Eye (tissue), 1 donor: ENCODE measurements at regions not wholly inside any gene's neighbourhood (a gene's known extent, or its start where the extent isn't known, plus 50 kb on each side); places are given as distances from the start of the nearest gene placed in this dataset.
A peak's percentile ranks its signal among the peaks of the same experiment; 100 is the strongest.
"Not testable (repeated sequence)": the region's sequence is repeated elsewhere in the genome, so short reads cannot be mapped to it uniquely, and the experiment has no call there.

Experiments used
- DNase-seq: peaks from one replicate; pipeline ENCODE4 v3.0.0-alpha.2; 2015

GRCh38 chr2:236348976-236349375, 84.8 kb upstream of the ASB18 start:
- DNase-seq, result no peak

DNA sequence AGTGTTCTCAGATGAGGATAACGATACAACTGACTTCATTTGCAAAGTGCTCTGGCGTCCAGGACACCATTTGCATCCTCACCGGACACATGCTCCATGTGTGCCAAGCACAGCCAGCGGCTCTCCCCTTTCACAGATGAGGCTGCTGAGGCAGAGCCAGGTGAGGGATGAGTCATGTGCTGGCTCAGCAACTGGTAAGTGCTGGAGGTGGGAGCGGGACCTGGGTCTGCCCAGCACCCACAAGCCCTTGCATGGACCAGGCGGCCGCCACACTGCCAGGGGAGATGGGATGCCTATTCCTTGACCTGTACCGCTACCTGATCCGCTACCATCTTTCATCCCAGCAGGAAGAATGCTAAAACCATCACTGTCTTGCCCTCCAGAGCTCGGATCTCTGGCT, 86.2 kb upstream of the ASB18 start:
- DNase-seq, result no peak

DNA sequence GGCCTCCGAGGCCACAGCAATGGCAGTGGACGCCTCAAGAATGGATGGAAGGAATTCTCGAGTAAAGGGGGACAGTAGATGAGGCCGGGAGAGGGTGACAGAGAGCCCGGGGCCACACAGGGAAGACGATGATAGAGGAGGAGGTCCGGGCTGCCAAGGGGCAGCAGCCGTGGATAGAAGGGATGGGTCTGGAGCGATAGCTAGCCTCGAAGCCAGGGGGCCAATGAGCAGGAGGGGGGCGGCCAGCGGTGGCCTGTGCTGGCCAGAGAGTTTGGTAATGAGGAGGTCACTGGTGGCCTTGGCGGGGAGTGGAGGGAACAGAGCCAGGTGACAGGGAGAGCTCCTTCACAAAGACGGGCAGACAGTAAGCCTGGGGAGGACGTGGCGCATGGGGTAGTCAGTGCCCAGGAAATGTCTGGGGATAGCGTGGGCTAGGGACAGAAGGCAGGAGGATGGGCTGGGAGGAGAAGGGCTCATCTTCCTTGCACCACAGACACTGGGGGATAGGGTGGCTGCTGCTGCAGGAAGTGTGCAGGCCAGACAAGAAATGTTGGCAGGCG, 87.8 kb upstream of the ASB18 start:
- no peak for DNase-seq

- DNase-seq, result peak; percentile 74
These were observed 88.8 kb upstream of the ASB18 start for GRCh38 chr2:236352761-236353593.

DNA sequence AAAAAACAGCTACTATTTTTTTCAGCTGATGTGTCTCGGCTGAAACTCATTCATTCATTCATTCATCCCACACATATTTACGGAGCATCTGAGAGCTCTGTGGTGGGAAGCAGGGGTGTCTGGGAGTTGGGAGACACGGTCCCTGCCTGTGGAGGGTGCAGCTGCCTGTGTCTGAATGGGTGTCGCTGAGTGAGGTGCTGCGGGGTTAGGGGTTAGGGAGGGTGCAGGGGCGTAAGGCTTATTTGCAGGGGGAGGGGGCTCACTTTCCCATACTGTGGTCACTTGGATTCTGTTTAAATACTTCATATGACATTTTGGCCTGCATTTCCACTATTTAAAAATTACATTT, 89.4 kb upstream of the ASB18 start:
- DNase-seq, result no peak

DNA sequence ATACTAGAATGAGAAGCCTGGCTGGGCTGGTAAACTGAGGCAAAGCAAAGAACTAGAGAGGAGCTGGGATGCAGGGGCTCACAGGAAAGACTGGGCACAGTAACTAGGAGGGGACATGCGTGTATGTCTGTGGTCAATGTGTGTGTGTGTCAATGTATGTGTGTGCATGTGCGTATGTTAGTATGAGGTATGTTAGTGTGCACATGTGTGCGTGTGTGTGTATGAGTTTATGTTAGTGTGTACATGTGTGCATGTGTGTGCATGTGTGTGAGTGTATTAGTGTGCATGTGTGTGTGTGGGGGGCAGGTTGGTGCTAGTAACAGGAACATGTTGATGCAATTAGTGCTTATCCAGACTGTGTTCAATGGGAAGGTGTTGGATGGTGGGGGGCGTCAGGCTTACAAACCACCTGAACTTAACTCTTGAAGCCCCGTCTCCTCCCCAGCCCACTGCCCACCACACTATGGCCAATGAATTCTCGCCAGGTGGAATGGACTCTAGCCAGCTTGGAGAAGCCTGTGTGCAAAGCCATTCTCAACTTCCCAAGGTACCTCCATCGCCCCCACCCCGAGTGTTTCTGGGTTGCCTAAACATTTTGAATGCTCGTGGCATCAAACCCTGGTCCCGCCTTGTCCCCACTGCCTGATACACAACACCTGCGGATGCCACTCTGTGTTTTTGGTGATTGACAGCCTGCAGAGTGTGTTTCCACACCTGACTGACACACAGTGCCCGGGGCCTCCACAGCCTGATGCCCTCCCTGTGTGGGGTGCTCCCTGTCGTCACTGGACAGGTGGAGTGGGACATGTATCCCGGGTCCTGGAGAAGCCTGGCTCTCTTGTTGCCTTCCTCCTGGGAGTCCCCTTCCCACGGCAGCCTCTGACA, 90.1 kb upstream of the ASB18 start:
- DNase-seq, result no peak

DNA sequence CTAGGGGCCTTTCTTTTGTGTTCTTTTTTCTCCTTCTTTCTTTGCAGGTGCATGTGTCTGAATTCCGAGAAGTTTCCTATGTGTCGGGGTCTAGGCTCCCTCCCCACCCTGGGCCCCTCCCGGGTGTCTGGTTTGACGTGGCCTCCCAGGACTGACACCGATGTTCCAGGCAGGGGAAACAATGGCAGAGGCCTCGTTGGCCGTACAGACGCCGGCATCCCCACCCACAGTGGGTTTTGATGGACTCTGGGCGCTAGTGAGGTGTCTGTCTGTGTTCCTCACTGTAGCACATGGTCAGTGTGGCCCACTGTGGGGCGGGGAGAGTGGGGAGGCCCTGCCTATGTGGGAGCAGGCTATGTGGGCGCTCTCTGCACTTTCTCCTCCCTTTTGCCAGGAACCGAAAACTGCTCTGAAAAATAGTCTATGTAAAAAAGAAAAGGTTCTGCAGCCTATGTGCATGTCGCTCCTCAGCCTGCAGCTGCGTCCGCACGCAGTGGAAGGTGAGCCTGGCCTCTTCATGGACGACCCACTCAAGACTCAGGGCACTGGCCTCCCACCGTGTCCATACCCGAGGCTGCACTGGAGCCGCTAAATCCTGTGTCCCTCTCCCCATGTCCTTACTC, 90.9 kb upstream of the ASB18 start:
- DNase-seq, result no peak

DNA sequence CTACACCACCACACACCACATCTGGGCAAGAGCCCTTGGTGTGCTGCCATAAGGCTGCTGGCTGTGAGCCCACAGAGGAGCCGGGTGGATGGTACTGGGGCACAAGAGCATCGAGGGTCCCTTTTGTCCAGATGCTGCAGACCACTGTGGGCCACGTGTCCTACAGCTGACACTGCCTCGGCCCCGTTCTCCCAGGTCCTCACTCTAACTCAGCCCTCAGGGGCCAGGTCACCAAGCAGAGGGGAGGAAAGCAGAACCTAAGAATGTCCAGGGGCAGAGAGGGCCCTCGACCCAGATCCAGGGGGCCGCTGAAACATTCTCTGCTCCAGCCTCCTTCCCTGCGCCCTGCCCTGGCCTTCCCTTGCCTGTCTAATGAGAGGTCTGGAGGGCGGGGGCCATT, 91.7 kb upstream of the ASB18 start:
- DNase-seq, result no peak

- DNase-seq, result not testable (repeated sequence)
These were observed 92.1 kb upstream of the ASB18 start for GRCh38 chr2:236356321-236356720.

DNA sequence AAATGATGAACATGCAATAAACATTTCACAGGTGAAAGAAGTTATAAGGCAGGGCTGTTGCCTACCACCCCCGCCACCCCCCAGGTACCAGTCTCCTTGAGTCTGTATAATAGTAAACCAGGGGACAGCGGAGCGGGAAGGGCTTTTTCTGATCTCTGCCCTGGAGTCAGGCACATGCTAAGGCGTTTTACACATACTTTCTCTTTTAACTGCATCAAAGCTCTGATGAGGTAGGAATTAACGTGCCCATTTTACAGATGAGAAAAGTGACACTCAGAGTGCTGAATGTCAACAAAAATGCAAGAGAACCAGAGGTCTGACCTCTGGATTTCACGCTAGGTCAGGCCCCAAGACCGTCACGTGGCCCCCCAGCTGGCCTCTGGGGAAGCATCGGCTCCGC, 94.3 kb upstream of the ASB18 start:
- DNase-seq, result not testable (repeated sequence)

DNA sequence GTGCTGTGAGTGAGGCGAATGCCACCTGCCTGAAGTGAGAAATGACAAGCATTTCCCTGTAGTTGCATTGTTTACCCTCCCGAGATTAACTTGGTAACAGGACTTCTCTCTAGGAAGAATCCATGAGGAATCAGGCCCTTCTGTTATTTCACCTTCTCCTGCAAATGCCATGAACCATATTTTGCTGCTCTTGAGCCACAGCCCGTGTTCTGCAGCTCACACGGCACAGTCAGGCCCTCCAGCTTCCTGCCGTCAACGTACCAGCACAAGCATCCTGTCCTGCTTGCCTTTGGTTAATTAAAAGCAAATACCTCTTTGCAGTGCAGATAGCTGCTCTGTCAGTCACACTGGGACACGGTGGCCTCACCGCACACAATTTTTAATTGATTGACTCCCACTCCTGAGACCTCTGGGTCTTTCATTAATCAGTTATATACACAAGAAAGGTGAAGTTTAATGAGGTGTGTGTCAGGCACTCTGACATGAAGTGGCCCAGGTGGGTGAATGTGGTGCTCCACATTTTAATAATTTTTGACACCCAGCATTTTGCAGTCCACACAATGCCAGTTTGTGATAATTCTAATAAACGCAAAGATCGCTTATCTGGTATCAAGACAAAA, 95.3 kb upstream of the ASB18 start:
- no peak for DNase-seq

DNA sequence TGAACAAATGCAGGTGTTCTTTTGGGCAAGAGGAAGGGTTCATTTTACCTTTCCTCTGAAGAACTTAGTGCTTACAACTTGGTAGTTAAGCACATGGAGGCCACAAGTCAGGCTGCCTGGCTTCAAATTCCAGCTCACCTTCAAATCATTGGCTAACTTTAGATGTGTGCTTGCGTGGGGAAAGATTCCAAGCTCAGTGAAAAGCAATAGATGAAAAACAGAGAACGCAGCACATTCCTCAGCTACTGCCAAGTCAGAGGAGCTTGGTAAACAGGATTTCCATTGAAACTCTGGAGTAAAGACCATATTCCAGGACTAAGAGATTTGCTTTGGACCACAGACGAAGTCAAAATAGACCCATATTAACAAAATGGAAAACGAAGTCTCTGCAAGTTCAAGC, 96.3 kb upstream of the ASB18 start:
- DNase-seq, result no peak

DNA sequence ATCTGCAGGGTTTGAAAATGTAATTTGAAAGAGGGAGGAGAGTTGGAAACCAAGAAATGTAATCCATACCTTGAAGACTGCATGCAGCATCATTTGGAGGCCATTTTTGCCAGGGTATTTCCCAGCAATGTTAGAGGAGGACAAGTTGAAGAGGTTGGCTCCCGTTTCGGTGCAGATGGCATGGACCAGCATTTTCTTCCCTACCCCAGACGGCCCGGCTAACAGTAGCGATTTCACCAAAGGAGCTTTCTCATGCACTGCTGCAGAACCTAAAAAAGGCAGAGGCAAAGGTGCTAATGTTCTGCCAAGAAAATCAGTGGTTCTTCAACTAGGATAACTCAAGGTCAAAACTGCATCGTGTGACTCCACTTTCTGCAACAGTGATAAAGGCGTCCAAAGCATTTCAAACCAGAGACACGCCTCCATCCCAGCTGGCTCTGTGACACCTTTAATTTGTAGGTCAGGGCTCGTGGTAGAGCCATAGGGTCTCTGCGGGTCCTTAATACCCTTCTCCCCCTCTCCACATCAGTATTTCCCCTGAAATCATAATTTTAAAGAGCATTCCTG, 99.6 kb upstream of the ASB18 start:
- DNase-seq, result no peak

GRCh38 chr2:236365258-236366048, 101.2 kb upstream of the ASB18 start:
- no peak for DNase-seq

GRCh38 chr2:236366049-236366387, 101.8 kb upstream of the ASB18 start:
- no peak for DNase-seq

DNA sequence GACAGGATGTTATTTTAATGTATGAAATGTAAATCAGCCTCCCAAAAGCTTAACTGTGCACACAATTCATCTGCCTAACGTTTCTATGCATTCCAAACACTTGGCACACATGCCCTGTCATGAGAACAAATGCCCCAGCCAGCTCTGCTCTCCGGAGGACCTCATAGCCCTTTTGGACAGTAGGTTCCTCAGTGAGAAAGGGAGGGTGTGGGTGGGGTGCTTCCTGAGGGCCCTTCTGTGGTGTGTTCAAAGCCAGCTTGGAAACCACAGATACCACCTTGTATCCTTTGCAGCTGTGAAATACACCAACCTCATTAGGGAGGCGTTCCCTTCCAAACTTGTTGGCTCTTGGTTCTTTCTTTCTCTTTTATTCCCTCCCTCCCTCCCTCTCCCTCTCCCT, 102.2 kb upstream of the ASB18 start:
- no peak for DNase-seq

DNA sequence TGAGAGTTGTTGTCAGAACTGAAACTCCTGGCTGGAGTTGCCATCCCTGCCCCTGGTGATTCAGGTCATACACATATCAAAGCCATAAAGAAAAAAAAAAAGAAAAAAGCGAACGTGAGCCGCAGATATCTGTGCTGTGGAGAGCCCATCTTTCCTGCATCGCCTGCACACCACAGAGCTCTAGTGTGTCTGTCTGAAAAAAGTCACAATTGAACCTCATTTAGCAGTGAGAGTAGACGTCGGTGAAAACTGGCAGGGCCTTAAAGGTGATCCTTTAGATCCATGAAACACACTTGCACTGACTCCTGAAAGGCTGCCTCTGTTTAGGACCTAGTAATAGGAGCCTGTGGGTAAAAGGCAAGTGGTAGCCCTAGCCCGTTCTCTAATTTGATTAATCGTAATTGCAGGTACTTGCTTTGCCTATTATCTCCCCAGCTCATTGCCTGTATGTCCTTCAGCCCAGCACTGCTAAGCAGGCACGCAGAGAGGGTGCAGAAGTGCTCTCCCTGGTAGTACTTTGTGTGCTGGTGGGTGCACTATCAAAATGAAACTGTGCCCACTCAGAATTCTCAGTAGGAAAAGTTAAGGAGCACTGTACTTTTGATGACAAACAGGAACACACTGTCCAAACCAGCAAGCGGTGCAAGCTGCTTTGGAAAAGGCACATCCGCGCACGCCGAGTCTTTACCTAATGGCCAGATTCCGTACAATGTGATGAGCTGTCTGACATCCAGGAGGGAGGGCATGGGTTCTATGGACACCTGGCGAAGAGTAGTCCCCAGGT, 103.5 kb upstream of the ASB18 start:
- DNase-seq, result no peak

DNA sequence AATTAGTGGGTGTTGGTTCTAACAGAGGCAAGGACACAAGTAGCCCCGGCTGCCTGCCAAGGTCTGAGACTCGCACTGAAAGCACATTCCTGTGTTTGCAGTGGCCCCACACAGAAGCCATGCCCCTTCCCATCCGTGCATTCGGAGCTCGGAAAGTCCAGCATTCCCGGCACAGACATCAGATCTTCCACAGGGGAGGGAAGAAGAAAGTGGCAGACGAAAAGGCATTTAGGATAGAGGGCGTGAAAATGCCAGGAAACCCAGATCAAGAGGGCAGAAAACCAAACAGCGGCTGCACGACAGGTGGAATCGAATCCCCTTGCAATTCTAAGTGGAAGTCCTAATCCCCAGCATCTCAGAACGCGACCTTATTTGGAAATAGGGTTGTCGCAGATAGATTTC, 105.5 kb upstream of the ASB18 start:
- peak; percentile 64 for DNase-seq

DNA sequence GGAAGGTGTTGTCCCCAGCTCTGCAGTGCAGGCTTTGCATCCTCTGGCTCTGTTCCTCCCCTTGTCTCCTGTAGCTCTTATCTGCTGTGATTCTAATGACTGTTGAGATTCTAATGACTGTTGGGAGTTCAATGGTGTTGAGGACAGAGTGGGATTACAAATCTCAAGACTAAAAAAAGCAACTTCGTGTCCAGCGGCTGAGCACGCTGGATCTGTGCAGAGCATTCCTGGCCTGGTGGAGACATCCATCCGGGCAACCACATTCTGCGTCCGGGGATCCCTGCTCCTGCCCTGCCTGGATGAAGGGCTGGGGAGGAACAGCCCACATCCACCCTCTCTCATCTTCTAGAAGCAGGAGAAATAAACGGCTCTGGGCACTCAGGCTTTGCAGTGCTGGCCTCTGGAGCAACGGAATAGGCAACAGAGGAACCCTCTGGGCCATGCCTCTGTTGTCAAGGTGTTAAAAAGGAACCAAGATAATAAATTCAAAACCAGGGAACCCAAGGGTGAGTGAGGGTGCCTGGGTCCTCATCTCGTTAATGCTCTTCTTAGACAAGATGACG, 106.7 kb upstream of the ASB18 start:
- DNase-seq, result no peak

DNA sequence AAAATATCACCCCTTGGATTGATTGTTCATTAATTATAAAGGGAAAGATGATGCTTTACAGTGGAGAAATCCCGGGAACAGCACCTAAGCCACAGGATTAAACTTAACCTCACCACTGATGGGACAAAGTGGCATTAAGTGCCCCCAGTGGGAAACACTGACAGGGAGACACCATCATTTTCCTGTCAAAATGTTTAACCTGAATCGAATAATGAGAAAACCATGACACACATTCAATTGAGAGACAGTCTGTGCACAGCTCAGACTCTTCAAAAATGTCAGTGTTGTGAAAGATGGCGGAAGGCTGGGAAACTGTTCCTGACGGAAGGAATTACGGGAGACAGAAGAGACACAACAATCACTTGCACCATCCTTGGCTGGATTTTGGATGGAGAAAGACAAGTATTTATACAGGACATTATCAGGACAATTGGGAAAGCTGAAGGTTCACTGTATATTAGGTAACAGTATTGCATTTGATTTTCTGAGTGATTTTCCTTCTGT, 111.8 kb upstream of the ASB18 start:
- no peak for DNase-seq
